ENCODE measurements at regions not wholly inside any gene's neighbourhood (a gene's known extent, or its start where the extent isn't known, plus 50 kb on each side); places are given as distances from the start of the nearest gene placed in this dataset.
"Not testable (repeated sequence)": the region's sequence is repeated elsewhere in the genome, so short reads cannot be mapped to it uniquely, and the experiment has no call there.

DNA sequence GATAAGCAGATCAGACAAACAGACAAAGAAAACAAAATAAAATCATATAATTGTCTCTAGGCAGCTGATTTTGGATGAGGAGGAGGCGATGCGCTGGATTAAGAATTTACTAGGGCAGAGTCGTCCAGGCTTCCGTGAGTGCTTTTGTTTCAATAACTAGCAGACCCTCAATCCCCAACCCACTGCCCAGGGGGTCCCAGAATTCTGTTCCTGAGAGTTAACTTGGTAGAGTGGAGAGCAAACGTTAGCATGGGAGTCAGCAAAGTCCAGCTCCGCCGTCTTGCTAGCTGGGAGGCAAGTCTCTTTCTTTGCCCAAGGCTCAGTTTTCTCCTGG is 95.5 kb upstream of the TBX5 start:
- ATAC-seq, result no peak

DNA sequence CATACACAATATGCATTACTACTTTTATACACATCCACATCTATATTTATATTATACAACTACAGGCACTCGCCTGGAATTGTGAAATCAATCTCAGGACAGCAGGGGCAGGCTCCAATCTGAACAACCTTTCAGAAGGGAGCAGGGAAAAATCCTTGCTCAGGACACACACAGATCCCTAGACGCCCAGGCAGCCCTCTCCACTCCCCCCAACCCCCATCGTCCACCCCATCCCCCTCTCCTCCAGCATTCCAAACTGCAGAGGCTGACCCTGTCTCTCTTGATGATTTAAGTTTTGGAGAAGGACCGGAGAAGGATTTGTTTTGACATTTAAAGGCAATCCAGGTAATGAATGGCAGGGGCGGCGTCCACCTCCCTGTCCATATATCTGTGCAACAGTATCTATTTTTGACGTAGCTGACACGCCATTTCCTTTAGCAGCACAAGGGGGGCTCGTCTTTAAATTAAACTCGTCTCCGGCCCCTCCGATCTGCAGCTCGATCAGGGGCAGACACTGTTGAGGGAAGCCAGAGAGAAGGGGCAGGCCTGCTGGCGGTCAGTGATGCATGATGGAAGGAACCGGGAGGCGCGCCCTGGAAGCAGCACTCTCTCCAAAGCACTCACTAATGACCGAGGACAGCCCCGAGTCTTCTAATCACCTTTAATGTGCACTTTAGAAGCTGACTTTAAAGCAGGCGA is 95.0 kb upstream of the TBX5 start:
- ATAC-seq, result no peak

DNA sequence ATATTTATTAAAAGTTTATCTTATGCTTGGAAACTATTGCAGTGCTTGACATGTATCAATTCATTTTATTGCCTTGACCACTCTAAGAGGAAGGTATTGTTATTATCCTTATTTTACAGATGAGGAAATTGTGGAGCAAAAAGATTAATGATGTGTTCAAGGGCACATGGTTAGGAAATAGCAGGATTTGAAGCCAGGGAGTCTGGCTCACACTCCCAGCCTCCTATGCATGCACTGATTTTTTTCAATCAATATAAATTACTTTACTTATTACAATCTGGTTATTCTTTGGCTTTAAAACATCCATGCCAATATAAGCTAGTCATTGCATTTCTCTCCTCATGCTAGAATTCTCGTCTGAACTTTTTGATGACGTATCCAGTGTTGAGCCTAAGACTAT is 94.2 kb upstream of the TBX5 start:
- ATAC-seq, result no peak

DNA sequence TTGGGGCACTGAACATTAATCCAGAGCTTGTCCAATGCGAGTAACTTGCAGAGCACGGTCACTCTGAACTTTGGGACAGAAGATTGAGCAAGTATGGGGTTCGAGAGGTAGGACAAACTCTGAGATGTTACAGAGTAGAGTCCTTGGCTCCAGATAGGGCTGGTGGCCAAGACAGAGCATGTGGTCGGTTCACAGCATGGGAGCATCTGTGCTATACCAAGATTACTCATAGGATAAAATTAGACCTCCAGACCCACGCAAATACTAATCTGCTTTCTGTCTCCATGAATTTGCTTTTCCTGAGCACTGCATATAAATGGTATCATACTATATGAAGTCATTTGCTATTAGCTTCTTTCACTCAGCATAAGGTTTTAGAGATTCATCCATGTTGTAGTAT is 93.4 kb upstream of the TBX5 start:
- ATAC-seq, result no peak

DNA sequence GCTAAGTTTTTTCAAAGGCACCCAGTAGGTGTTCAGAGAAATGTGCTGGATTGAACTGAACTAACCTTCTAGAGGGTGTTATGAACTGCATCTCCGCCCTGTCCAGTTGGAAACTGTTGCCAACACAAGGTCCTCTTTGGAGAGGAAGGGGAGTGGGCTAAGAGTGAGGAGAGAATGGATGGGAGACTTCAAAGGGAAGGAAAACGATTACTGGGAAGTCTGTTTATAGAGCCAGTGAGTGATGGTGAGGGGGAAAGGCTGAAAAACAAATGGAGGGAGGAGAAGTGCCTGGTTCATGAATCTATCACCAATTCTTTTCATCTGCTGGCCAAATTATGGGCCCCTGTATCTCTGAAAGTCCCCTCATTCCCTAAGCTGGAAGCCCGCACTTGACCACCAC is 86.0 kb upstream of the TBX5 start:
- no peak for ATAC-seq

DNA sequence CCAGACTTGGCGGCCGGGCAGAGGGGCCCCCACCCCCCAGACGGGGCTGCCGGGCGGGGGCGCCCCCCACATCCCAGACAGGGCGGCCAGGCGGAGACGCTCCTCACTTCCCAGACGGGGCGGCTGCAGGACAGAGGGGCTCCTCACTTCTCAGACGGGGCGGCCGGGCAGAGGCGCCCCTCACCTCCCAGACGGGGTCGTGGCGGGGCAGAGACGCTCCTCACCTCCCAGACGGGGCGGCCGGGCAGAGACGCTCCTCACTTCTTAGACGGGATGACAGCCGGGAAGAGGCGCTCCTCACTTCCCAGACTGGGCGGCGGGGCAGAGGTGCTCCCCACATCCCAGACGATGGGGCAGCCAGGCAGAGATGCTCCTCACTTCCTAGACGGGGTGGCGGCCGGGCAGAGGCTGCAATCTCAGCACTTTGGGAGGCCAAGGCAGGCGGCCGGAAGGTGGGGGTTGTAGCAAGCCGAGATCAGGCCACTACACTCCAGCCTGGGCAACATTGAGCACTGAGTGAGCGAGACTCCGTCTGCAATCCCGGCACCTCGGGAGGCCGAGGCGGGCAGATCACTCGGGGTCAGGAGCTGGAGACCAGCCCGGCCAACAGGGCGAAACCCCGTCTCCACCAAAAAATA is 79.0 kb upstream of the TBX5 start:
- ATAC-seq, result not testable (repeated sequence)

DNA sequence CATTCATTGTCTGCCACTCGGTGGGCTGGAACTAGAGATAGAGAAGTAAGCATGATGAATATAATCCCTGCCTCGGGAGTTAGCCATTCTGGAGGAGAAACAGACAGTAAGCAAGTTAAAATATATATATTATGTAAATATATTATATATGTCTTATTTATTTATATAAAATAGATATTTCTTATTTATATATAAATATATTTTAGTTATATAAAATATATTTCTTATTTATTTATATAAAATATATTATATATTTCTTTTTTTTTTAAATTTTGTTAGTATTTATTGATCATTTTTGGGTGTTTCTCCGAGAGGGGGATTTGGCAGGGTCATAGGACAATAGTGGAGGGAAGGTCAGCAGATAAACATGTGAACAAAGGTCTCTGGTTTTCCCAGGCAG is 78.1 kb upstream of the TBX5 start:
- no peak for ATAC-seq

DNA sequence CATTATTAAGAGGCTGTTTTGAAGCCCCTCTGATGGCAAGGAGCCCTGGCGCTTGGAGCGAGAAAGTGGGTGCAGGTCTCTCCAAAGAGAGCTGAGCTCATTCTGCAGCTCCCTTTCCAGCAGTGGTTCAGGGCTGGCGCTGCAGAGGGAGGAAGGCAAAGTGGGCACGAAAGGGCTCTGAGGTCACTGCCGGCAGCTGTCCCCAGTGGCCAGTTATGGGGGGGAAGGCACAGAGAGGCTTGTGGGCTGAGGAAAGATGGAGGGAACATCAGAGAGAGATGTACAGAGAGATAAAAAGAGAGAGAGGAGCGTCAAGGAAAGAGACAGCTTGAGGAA is 75.2 kb upstream of the TBX5 start:
- ATAC-seq, result no peak

DNA sequence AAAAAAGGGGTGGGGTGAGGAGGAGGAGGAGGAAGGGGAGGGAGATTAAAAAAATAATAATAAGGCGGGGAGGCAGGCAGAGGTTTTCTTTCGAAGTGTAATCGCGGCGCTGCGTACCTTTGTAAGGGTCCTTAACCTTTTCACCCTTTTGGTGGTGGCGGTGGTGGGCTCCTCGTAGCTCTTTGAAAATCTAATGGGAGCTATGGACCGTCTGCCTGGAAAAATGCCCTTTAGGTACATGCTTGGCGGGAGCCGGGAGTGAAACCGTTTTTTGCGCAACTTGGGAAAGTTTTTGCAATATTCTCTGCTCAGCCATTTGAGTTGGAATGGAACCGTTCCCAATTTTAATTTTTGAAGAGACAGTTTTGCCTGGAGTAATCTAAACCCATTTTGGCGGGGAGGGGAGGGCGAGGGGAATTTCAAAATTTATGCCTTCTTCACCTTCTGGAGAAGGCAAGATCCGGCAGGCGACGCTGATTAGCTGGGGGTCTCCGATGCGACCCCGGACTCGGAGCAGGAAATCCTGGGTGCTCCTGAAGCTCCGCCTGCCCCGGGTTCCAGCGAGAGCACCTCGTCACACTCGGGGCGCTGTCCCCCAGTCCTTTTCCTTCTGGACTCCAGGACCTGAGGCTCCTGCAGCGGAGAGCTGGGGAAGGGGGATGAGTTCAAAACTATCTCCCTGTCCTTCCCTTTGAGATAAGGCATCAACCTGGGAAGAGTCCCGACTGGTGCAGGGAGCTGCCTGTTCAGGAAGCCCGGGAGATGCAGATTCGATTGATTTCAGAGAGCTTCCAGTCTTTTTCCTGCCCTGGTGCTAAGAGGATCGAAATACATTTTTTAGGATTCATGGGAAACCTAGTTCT is 74.6 kb upstream of the TBX5 start:
- ATAC-seq, result no peak

DNA sequence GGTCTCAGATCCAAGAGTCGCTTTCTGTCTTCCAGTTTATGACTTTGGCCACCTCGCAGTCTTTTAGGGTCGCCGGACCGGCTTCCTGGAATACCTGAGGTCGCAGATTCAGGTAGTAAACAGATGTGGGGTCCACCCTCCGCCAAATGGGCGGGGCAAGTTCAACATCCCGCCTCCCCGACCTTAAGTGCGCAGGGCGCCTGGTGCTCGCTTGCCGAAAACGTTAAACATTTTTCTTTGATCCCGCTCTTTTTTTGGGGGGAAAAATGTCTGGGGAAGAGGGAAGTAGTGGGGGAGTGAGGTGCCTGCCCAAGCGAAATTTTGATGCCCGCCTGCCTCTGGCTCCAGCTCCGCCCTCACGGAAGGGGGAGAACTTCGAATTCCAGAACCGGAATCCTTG is 73.9 kb upstream of the TBX5 start:
- no peak for ATAC-seq

DNA sequence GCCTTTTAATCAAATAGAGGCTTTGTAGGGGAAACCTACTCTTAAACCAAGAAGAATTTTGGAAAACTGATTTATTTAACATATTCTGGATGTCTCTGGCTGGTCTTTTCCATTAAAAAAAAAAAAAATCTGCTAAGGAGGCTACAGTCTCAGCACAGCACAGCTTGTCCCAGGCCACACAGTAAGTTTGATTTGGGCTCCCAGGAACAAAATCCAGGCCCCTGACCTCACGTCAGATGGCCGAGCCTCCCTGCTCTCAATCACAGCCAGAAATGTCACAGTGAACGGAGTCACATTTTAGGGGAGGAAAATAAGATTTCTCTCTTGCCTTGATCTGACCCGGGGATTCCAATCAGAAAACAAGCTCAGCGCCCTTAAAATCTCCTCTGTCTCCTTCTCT is 72.9 kb upstream of the TBX5 start:
- no peak for ATAC-seq

DNA sequence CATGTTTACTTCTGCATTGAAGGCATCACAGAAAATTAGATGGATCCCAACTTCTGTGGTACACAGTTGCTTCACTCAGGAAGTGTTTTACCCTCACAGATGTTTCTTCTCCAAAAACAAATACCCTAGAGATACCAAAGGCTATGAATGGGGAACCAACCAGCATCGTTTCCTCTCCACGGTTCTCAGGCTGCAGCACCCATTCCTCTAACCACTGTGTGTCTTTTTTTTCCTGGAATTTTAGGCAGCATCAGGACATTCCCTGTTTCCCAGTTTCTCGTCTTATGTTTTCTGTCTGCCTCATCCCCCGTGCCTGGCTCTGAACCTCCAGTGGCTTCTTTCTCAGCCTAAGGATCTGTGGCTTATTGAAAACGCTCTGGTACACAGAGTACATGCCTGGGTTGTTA is 72.0 kb upstream of the TBX5 start:
- no peak for ATAC-seq

DNA sequence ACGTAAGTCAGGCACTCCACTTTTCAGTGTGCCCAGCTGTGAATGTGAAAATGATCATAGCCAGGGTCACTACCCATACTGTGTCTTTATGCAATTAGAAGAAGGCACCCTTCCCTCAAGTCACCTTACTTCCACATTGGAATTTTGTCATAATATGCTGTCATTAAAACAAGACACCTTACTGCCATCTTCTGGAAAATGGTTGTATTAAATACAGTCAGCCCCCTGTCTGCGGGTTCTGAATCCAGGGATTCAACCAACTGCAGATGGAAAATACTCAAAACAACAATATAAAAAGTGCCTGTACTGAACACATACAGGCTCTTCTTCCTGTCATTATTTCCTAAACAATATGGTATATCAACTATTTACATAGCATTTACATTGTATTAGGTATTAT is 70.2 kb upstream of the TBX5 start:
- no peak for ATAC-seq

DNA sequence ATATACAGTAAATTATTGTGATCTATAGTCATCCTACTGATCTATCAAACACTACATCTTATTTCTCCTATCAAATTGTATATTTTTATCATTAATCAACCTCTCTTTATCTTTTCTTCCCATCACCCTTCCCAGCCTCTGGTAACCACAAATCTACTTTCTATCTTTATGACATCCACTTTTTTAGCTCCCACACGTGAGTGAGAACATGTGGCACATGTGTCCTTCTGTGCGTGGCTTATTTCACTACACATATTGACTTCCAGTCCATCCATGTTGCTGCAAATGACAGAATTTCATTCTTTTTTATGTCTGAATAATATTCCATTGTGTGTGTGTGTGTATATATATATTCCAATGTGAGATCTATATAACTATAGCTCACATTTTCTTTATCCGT is 67.8 kb upstream of the TBX5 start:
- ATAC-seq, result no peak

DNA sequence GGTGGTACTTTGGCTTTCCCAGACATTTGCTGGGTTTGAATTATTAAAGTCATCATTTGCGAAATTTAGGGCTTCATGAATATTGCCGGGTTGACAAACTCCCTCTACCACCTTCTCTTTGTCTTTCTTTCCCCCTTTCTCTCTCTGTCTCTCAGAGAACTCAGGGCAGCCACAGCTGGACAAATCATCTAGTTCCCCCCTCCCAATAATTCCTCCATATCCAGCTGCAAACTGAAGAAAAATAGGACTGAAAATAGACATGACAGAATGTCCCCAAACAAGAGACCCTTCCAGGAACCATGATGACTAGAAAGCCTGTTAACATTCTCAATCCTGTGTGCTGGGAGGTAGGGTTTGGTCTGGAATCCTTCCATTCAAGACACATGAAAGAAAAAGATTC is 67.1 kb upstream of the TBX5 start:
- no peak for ATAC-seq

DNA sequence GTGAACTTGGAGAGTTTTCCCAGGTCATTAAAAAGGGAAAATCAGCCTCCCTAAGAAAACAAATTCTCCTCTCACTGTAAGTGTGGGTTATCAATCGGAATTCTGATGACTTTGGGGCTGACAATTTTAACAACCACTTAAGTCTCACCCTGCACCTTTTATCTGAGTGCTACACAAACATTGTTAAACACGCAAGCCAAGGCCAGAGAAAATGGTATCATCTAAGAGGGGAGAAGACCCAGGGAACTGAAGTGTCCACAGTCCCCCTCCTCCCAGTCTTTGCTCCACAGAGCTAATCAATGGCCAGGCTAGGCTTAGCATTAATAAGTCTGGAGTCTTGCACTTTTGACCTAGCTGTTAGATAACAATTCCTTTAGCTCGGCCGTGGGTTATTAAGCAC is 51.7 kb upstream of the TBX5 start:
- no peak for ATAC-seq

Measured in esophagus mucosa (tissue), 1 donor.